H1 (cell line): ENCODE measurements at regions not wholly inside any gene's neighbourhood (a gene's known extent, or its start where the extent isn't known, plus 50 kb on each side); places are given as distances from the start of the nearest gene placed in this dataset.

Source experiments
- EZH2 ChIP-seq: fragments of 200-600 bp; sonication (generic); IDR thresholded peaks from 2 replicates; pipeline ENCODE4 v1.7.1; 2012; ENCODE audit warnings: low read depth, mild to moderate bottlenecking, moderate library complexity, low read length, inconsistent platforms; ENCODE audit not compliant: severe bottlenecking
- JUND ChIP-seq: IDR thresholded peaks from 2 replicates; pipeline ENCODE4 v1.6.1; 2011; ENCODE audit warnings: mild to moderate bottlenecking, improper control_type of control experiment, low read length
- RNF2 ChIP-seq: fragments of 200-900, 300-1000 bp; sonication (generic); IDR thresholded peaks from 2 replicates; pipeline ENCODE4 v1.7.1; 2016; ENCODE audit warnings: borderline replicate concordance, low read depth, mild to moderate bottlenecking, antibody characterized with exemption, low read length; ENCODE audit not compliant: poor library complexity, severe bottlenecking; ENCODE audit errors: missing control alignments
- SRF ChIP-seq: IDR thresholded peaks from 2 replicates; pipeline ENCODE4 v1.6.1; 2011; ENCODE audit warnings: mild to moderate bottlenecking, low read depth, low read length, moderate library complexity
- TAF1 ChIP-seq: IDR thresholded peaks from 2 replicates; pipeline ENCODE4 v1.6.1; 2011; ENCODE audit warnings: mild to moderate bottlenecking, low read depth, low read length
- TF ChIP-seq, protein P1 (sequence below), 3 experiments: IDR thresholded peaks; 1 replicate in 2 of 3; 2 replicates in 1 of 3; pipeline versions ENCODE4 v1.5.1 to v1.6.1; 2011; ENCODE audit warnings: low read length in 3 of 3, mild to moderate bottlenecking in 3 of 3, inconsistent platforms in 2 of 3, low read depth in 1 of 3, moderate library complexity in 1 of 3; ENCODE audit not compliant: insufficient read depth in 1 of 3; ENCODE audit errors: control extremely low read depth in 1 of 3

DNA sequence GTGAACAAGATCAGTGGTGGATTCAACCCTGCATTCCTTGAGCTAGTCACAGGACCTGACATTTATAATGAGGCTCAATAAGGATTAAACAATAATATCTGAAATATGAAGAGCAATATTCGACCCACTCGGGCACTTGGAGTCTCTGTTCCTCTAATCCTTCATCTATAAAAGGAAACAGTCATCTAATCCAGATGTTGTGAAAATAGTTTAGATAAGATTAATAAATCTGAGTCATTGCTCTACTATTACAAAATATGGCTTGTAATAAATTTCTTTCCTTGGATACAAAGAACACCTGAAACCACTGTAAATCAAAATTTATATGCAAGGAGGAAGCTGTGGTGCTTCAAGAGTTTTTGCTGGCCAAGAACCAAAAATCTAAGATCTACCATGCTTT, 846.9 kb upstream of the ACVR2A start:
- TF ChIP-seq SRF = no peak
- TF ChIP-seq, protein P1, sequence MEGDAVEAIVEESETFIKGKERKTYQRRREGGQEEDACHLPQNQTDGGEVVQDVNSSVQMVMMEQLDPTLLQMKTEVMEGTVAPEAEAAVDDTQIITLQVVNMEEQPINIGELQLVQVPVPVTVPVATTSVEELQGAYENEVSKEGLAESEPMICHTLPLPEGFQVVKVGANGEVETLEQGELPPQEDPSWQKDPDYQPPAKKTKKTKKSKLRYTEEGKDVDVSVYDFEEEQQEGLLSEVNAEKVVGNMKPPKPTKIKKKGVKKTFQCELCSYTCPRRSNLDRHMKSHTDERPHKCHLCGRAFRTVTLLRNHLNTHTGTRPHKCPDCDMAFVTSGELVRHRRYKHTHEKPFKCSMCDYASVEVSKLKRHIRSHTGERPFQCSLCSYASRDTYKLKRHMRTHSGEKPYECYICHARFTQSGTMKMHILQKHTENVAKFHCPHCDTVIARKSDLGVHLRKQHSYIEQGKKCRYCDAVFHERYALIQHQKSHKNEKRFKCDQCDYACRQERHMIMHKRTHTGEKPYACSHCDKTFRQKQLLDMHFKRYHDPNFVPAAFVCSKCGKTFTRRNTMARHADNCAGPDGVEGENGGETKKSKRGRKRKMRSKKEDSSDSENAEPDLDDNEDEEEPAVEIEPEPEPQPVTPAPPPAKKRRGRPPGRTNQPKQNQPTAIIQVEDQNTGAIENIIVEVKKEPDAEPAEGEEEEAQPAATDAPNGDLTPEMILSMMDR (IDR thresholded peaks at IDR 0.05; ENCODE audit: control extremely low read depth in 1 of 3, insufficient read depth in 1 of 3, low read depth in 1 of 3, low read length in 3 of 3) = no peak
- TF ChIP-seq TAF1 = no peak
- TF ChIP-seq EZH2 = no peak
- no peak for TF ChIP-seq RNF2
- no peak for TF ChIP-seq JUND
